Activated T-cell treated with anti-CD3 and anti-CD28 coated beads, Interleukin-2, amount 50 U/mL, for 72 hours (primary cell): ENCODE measurements at regions not wholly inside any gene's neighbourhood (a gene's known extent, or its start where the extent isn't known, plus 50 kb on each side); places are given as distances from the start of the nearest gene placed in this dataset.
"Not testable (repeated sequence)": the region's sequence is repeated elsewhere in the genome, so short reads cannot be mapped to it uniquely, and the experiment has no call there.

Experiments used
- ATAC-seq, 2 donors: fragments of 150-1000 bp; cut with Tn5 transposase; replicated peaks in 1 of 2; 2 replicates each; pipeline ENCODE4 v1.10.0; 2021; ENCODE audit warnings: moderate library complexity in 2 of 2, mild to moderate bottlenecking in 1 of 2
- DNase-seq, 2 donors: peaks; one replicate each; pipeline ENCODE4 v3.0.0; 2021 to 2022; ENCODE audit warnings: mixed read lengths in 1 of 2
- H3K27ac Mint-ChIP-seq: one replicate; pipeline ENCODE4 v1.8.0; 2022; ENCODE audit warnings: mild to moderate bottlenecking, moderate library complexity, mixed read lengths
- H3K27me3 Mint-ChIP-seq: one replicate; pipeline ENCODE4 v1.8.0; 2022; ENCODE audit warnings: low read depth, mixed read lengths
- H3K36me3 Mint-ChIP-seq, 2 donors: one replicate each; pipeline ENCODE4 v1.8.0; 2022; ENCODE audit warnings: mixed read lengths in 2 of 2, mild to moderate bottlenecking in 1 of 2; ENCODE audit not compliant: insufficient read depth in 2 of 2
- H3K4me1 Mint-ChIP-seq: one replicate; pipeline ENCODE4 v1.8.0; 2022; ENCODE audit warnings: low read depth, mixed read lengths
- H3K4me3 Mint-ChIP-seq, 2 donors: one replicate each; pipeline ENCODE4 v1.8.0; 2022; ENCODE audit warnings: mild to moderate bottlenecking in 2 of 2, mixed read lengths in 2 of 2, moderate library complexity in 2 of 2
- H3K9me3 Mint-ChIP-seq, 2 donors: one replicate each; pipeline ENCODE4 v1.8.0; 2022; ENCODE audit warnings: mixed read lengths in 2 of 2

DNA sequence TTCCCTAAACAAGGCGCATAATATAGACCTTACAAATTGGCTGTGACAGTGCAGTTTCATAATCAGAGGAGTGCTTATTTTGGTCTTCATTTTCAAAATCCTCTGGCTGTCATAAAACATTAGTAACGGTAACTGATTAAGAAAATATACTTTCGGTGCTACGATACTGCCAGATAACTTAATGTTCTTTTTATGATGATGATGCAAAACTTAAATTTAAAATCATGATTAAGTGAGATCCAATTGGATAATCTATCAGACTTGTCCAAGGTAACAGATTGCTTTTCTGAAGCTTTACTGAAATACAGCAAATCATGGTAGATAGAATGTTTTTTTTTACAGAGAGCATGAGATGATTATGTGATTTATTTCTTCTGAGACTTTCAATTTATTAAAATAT, 364.2 kb upstream of the CNTN3 start:
- Mint-ChIP-seq H3K4me3 (no peak overlapping the region), H3K4me1 (no peaks in the 10 kb centered on the region)

DNA sequence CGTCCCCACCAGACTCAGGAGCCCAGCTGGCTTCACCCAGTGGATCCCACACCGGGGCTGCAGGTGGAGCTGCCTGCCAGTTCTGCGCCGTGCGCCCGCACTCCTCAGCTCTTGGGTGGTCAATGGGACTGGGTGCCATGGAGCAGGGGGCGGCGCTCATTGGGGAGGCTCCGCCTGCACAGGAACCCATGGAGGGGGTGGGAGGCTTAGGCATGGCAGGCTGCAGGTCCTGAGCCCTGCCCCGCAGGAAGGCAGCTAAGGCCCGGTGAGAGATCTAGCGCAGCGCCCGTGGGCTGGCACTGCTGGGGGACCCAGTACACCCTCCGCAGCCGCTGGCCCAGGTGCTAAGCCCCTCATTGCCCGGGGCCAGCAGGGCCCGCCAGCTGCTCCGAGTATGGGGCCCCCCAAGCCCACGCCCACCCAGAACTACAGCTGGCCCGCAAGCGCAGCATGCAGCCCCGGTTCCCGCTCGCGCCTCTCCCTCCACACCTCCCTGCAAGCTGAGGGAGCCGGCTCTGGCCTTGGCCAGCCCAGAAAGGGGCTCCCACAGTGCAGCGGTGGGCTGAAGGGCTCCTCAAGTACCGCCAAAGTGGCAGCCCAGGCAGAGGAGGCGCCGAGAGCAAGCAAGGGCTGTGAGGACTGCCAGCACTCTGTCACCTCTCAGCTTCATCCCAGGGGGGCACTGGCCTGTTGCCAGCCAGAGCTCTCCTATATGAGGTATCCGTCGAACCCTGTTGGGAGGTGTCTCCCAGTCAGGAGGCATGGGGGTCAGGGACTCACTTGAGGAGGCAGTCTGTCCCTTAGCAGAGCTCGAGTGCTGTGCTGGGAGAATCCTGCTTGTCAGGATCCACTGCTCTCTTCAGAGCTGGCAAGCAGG, 370.8 kb upstream of the CNTN3 start:
- ATAC-seq, H3K36me3 Mint-ChIP-seq, H3K27ac Mint-ChIP-seq, DNase-seq, H3K4me3 Mint-ChIP-seq, H3K27me3 Mint-ChIP-seq, H3K4me1 Mint-ChIP-seq: not testable (repeated sequence)
- H3K9me3 Mint-ChIP-seq, result peaks cover 6 to 11% of the 10 kb centered on the region in 2 donors

More for the DNA sequence above, 364.2 kb upstream of the CNTN3 start:
- ATAC-seq (no peak), DNase-seq (no peak)
- peaks cover 9 to 13% of the 10 kb centered on the region in 2 donors for H3K9me3 Mint-ChIP-seq
- no peaks in the 10 kb centered on the region for H3K27me3 Mint-ChIP-seq
- no peak overlapping the region for H3K27ac Mint-ChIP-seq
- no peaks in the 10 kb centered on the region for H3K36me3 Mint-ChIP-seq

DNA sequence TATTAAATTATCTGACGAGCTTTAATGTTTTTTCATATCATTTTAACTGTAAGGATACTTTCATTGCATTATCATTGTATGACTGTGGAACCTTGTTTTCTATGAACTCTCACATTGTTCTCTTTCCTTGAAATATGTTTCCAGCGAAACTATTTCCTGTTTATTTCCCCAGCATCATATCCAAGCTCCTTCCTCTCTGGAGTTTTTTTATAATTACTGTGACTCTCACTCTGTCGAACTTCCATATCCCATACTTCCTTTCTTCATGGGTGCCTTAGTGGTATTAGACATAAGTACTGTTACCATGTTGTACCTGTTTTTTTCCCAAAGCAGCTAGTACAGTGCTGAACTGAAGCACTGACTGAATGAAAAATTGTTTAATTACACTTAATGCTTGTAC, 373.6 kb upstream of the CNTN3 start:
- H3K4me1 Mint-ChIP-seq, result no peaks in the 10 kb centered on the region
- peaks cover 10 to 11% of the 10 kb centered on the region in 2 donors for H3K9me3 Mint-ChIP-seq
- H3K27me3 Mint-ChIP-seq, result no peaks in the 10 kb centered on the region
- no peak overlapping the region for H3K4me3 Mint-ChIP-seq
- no peaks in the 10 kb centered on the region for H3K36me3 Mint-ChIP-seq
- ATAC-seq, result no peak
- H3K27ac Mint-ChIP-seq, result no peak overlapping the region
- DNase-seq, result no peak

DNA sequence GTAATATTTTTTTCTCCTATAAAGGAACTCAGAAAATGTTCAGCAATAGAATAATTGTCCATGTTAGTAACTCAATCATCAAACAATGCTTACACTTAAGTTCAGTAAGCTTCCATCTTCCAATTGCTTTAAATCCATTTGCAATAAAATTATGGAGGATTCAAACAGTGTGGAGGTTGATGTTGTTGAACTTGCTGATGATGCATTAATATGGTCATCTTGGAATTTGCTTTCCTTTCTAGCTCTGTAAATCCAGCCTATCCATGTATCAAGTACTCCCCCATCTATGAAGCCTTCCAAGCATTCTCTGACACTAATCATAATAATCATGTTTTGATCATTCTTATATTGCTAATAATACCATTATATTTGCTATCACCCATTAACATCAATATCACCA, 378.4 kb upstream of the CNTN3 start:
- H3K36me3 Mint-ChIP-seq, result peaks cover 0 to 1% of the 10 kb centered on the region in 2 donors
- no peak overlapping the region for H3K27ac Mint-ChIP-seq
- H3K9me3 Mint-ChIP-seq, result peaks cover 3 to 6% of the 10 kb centered on the region in 2 donors
- no peak for ATAC-seq
- DNase-seq, result no peak
- no peak overlapping the region for H3K4me3 Mint-ChIP-seq
- H3K4me1 Mint-ChIP-seq, result no peaks in the 10 kb centered on the region
- H3K27me3 Mint-ChIP-seq, result no peaks in the 10 kb centered on the region

DNA sequence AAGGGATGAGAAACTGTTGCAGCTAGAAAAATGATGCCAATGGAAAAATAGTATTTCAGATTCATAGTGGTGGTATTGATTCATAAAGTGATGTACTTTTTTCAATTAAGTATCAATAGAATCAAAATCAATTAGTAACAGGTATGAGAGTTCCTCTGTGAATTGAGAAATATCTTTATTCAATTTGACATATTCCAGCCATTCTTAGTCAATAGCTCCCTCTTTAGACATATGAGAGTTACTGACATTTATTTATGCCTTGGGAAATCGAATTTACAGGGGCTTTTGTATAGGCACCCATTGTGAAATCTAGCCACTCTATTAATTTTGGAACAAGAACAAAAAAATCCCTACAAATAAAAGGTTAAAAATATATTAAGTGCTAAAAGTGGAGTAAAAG, 386.9 kb upstream of the CNTN3 start:
- no peak overlapping the region for H3K4me3 Mint-ChIP-seq
- no peak for DNase-seq
- no peaks in the 10 kb centered on the region for H3K27me3 Mint-ChIP-seq
- no peaks in the 10 kb centered on the region for H3K36me3 Mint-ChIP-seq
- H3K9me3 Mint-ChIP-seq, result peaks cover 4 to 5% of the 10 kb centered on the region in 2 donors
- no peak overlapping the region for H3K27ac Mint-ChIP-seq
- no peak for ATAC-seq
- H3K4me1 Mint-ChIP-seq, result no peaks in the 10 kb centered on the region

DNA sequence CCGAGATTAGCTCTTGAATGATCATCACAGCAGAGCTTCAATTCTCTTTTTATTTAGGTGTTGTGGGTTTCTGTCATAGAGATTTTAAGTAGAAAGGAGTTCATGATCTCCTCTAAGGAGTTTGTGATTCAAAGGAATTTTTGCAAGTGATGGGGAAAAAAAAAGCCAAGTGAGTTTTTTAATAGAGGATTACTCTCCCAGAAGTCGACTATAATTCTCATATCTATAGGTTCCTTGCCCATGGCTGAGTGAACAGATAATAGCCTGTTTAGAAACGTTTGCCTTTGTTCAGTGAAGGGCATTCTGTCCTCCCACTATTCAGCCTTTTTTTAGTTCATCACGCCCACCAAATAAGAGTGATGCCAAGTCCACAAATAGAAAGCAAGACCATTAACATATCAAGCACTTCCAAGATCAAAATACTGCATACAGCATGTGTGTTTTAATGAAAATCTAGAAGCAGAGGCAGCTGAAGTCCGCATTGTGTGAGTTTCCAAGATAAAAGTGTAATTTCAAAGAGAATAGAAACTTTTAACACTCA, 398.4 kb upstream of the CNTN3 start:
- Mint-ChIP-seq H3K36me3 (no peaks in the 10 kb centered on the region), H3K27me3 (no peaks in the 10 kb centered on the region), H3K4me1 (no peaks in the 10 kb centered on the region), H3K9me3 (peaks cover 5 to 6% of the 10 kb centered on the region in 2 donors), H3K4me3 (no peak overlapping the region), H3K27ac (no peak overlapping the region)
- ATAC-seq (no peak), DNase-seq (no peak)

DNA sequence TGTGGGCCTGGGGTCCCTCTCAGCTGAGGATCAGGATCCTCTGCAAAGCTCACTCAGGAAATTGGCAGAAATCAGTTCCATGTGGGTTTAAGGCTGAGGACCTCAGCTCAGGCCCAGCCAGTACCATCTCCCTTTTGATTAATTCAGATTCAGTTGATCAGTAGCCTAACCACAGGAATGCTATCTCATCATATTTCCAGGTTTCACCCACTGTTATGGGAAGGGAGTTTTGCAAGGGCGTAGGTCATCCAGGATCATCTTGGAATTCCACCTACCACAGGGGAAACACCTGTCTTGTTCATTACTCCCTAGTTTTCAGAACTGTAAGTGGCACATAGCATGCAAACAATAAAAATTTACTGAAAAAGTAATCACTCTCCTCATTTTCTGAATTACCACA, 399.5 kb upstream of the CNTN3 start:
- Mint-ChIP-seq H3K36me3 (no peaks in the 10 kb centered on the region), H3K4me3 (no peak overlapping the region), H3K4me1 (no peaks in the 10 kb centered on the region), H3K27me3 (no peaks in the 10 kb centered on the region), H3K9me3 (peaks cover 5 to 6% of the 10 kb centered on the region in 2 donors), H3K27ac (no peak overlapping the region)
- no peak for ATAC-seq
- DNase-seq, result no peak

DNA sequence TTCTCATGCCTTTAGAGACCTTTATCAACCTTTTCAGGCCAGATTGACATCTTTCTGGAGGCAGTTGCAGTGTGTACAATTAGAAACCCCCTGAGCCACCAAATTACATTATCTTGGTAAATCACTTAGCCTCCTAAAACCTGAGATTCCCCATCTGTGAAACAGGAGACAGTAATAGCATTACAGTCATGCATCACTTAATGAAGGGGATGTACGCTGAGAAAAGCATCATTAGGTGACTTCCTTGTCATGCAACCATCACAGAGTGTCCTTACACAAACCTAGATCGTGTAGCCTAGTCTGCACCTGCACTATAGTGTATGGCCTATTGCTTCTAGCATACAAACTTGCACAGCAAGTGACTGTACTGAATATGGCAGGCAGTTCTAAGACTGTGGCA, 400.8 kb upstream of the CNTN3 start:
- Mint-ChIP-seq H3K4me1 (no peaks in the 10 kb centered on the region), H3K4me3 (no peak overlapping the region), H3K27me3 (no peaks in the 10 kb centered on the region), H3K36me3 (no peaks in the 10 kb centered on the region), H3K27ac (no peak overlapping the region), H3K9me3 (peaks cover 3 to 5% of the 10 kb centered on the region in 2 donors)
- no peak for ATAC-seq
- DNase-seq, result no peak

DNA sequence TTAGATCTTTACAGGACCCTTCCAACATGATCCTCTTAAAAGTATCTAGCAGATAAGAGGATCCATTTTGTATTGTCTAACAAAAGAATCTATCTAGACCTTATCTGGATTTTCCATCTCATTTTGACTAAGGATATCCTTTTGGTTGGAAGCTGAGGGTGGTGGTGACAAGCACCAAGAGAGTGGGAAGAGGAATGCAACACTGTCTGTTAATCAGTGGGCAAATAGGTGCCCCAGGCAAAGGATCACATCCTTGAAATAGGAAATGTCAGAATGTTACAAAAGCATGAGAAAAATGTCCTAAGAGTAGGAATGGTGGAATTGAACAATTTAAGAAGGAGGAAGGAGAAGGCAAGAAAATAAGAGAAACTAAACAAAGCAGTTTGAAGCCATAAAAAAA, 420.7 kb upstream of the CNTN3 start:
- ATAC-seq, result no peak
- no peak for DNase-seq
- Mint-ChIP-seq H3K4me1 (no peaks in the 10 kb centered on the region), H3K27ac (no peak overlapping the region), H3K36me3 (no peaks in the 10 kb centered on the region), H3K9me3 (peaks cover 9 to 15% of the 10 kb centered on the region in 2 donors), H3K27me3 (no peaks in the 10 kb centered on the region), H3K4me3 (no peak overlapping the region)

DNA sequence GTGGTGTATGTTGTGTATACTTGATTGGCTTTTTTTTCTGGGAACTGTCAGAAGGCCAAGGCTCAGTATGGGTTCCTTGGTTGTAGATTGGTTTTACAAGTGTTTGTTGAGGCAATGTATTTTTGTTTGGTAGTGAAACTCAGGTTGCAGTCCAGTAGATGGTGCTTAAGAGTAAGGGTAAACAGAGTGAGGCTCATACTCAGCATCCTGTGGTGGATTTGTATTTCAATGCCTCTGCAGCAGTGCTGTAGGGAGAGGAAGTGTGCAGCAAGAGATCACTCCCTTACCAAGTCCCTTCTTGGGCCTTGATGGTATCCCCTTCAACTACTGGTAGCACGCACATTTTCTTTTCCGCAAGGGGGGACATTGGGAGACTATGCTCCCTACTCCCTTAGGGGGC, 428.5 kb upstream of the CNTN3 start:
- Mint-ChIP-seq H3K4me3 (no peak overlapping the region), H3K27me3 (no peaks in the 10 kb centered on the region), H3K4me1 (no peaks in the 10 kb centered on the region), H3K9me3 (peaks cover 13 to 22% of the 10 kb centered on the region in 2 donors), H3K36me3 (no peaks in the 10 kb centered on the region), H3K27ac (no peak overlapping the region)
- ATAC-seq (no peak), DNase-seq (no peak)

DNA sequence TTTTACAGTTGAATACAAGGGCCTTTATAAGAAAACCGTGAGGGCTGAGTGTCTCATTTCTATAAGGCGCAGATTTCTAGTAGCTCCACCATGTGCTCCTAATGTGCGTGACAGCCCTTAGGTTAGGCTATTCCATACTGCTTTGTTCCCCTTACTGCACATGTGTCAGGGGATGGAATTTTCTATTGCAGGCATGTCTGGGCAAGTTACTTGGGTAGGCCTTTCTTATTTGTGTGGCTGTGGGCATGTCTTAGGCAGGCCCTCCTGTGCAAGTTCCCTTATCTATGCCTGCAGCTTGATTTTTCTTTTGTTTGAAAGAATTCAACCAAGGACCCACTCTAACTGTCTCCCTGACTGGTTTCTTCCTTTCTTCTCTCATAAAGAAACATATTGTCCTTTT, 434.2 kb upstream of the CNTN3 start:
- no peak overlapping the region for H3K4me3 Mint-ChIP-seq
- H3K36me3 Mint-ChIP-seq, result no peaks in the 10 kb centered on the region
- no peak overlapping the region for H3K27ac Mint-ChIP-seq
- DNase-seq, result no peak
- peaks cover 0 to 2% of the 10 kb centered on the region in 2 donors for H3K9me3 Mint-ChIP-seq
- no peaks in the 10 kb centered on the region for H3K4me1 Mint-ChIP-seq
- ATAC-seq, result no peak
- H3K27me3 Mint-ChIP-seq, result no peaks in the 10 kb centered on the region

DNA sequence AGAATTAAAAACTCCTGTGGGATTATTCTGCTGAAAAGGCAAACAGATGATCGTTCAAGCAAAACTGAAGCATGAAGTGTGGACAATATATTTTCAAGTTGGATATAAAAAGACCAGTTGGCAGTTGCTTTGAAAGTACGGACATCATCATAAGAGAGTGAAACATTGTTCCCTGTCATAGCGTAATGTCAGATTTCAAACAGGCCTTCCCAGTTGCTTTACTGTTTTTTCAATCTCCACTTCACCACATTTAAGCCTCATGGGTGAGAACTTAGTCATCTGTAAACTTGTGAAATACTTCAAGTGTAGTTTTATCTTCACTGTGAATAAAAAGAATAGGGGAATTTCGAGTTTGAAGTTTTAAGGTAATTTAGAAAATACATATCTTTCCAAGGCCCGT, 435.1 kb upstream of the CNTN3 start:
- no peaks in the 10 kb centered on the region for H3K4me1 Mint-ChIP-seq
- no peak for ATAC-seq
- no peaks in the 10 kb centered on the region for H3K27me3 Mint-ChIP-seq
- DNase-seq, result no peak
- H3K36me3 Mint-ChIP-seq, result no peaks in the 10 kb centered on the region
- H3K27ac Mint-ChIP-seq, result no peak overlapping the region
- no peak overlapping the region for H3K4me3 Mint-ChIP-seq
- peaks cover 0 to 2% of the 10 kb centered on the region in 2 donors for H3K9me3 Mint-ChIP-seq

DNA sequence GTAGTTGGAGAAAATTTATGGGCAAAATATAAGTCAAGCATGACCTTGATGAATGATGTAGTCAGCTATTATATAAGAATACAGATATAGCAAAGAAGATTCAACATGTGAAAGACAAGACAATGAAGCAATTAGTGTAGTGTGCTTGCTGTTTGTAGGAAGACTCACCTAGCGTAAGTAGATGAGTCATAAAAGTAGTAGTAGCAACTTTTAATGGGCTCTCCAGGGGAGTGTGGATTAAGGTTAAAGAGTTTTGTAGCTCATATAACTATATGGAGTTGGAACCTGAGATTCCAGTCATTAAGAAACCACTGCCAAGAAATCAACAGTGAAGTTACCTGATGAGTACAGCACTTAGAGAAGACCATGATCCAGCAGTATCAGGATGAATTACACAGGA, 444.7 kb upstream of the CNTN3 start:
- no peaks in the 10 kb centered on the region for H3K36me3 Mint-ChIP-seq
- H3K9me3 Mint-ChIP-seq, result peaks cover 7 to 11% of the 10 kb centered on the region in 2 donors
- no peaks in the 10 kb centered on the region for H3K4me1 Mint-ChIP-seq
- no peak overlapping the region for H3K4me3 Mint-ChIP-seq
- H3K27me3 Mint-ChIP-seq, result no peaks in the 10 kb centered on the region
- no peak overlapping the region for H3K27ac Mint-ChIP-seq
- DNase-seq (no peak), ATAC-seq (no peak)

DNA sequence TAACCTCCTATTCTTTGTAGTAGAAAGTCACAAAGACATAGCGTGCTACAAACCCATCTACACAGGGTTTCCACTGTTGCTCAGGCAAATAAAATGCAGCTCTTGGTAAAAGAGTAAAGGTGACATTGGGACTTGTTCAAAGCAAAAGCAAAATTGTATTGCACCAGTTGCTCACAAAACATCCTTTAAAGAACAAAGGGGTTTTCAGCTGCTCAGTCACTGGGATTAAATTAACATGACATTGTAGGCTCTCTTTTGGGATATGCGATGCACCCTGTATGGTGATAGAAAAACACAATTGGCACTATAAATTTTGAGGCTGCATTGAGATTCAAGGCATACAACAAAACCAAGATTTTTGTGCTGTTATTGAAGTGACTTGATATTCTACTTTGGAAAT, 447.3 kb upstream of the CNTN3 start:
- no peaks in the 10 kb centered on the region for H3K27me3 Mint-ChIP-seq
- no peak overlapping the region for H3K4me3 Mint-ChIP-seq
- no peaks in the 10 kb centered on the region for H3K4me1 Mint-ChIP-seq
- ATAC-seq, result no peak
- H3K36me3 Mint-ChIP-seq, result peaks cover 2 to 4% of the 10 kb centered on the region in 2 donors
- no peak for DNase-seq
- H3K27ac Mint-ChIP-seq, result no peak overlapping the region
- peaks cover 8 to 15% of the 10 kb centered on the region in 2 donors for H3K9me3 Mint-ChIP-seq
